Ovary (tissue), 7 donors: ENCODE measurements at regions not wholly inside any gene's neighbourhood (a gene's known extent, or its start where the extent isn't known, plus 50 kb on each side); places are given as distances from the start of the nearest gene placed in this dataset.

Source experiments
- DNase-seq, 5 donors: peaks; one replicate each; pipeline ENCODE4 v3.0.0-alpha.2; 2019 to 2020
- H3K27ac ChIP-seq, 2 donors: fragments of 200-600 bp; one replicate each; pipeline versions ENCODE4 v1.5.1 to v1.8.0; 2019 to 2022
- H3K27me3 ChIP-seq: fragments of 200-600 bp; one replicate; pipeline ENCODE4 v1.8.0; 2022
- H3K36me3 ChIP-seq: fragments of 200-600 bp; sonication (generic); one replicate; pipeline ENCODE4 v1.5.1; 2019
- H3K4me1 ChIP-seq: one replicate; pipeline ENCODE4 v1.8.1; 2013; ENCODE audit warnings: mild to moderate bottlenecking, moderate library complexity; ENCODE audit not compliant: insufficient read depth
- H3K4me3 ChIP-seq: fragments of 200-600 bp; sonication (generic); one replicate; pipeline ENCODE4 v1.5.1; 2017
- H3K9me3 ChIP-seq, 2 donors: fragments of 200-600 bp in 1 of 2; sonication (generic) in 1 of 2; one replicate each; pipeline versions ENCODE4 v1.5.1 to v1.8.1; 2013 to 2019; ENCODE audit warnings: mild to moderate bottlenecking in 1 of 2, moderate library complexity in 1 of 2
- CTCF ChIP-seq, 3 donors: fragments of 450-650 bp in 2 of 3; fragments of 200-600 bp in 1 of 3; IDR thresholded peaks; one replicate each; pipeline versions ENCODE4 v1.5.1 to v1.8.0; 2016 to 2022; ENCODE audit warnings: antibody characterized with exemption in 3 of 3, mild to moderate bottlenecking in 1 of 3
- EP300 ChIP-seq: sonication (generic); formaldehyde crosslinking; IDR thresholded peaks from one replicate; pipeline ENCODE4 v1.6.1; 2017; ENCODE audit warnings: antibody characterized with exemption
- POLR2A ChIP-seq: fragments of 450-650 bp; IDR thresholded peaks from one replicate; pipeline ENCODE4 v1.6.1; 2017; ENCODE audit warnings: antibody characterized with exemption, mild to moderate bottlenecking, moderate library complexity
- WGBS, 3 donors: extraction: QIAGEN DNeasy Blood & Tissue Kit in 1 of 3; methylation state at CpG; one replicate each; pipeline versions ENCODE4 v1.1.5 to v1.1.7; 2013 to 2017; 5-methylcytosine and 5-hydroxymethylcytosine counted together
- intact Hi-C, 4 donors: fragments of 100-400 bp; cut with DNase I; formaldehyde crosslinking; loops; one replicate each; pipeline versions ENCODE4 v1.11.0 to v1.15.1; 2022 to 2023
- donor health status: DM: no; HTN: no; CAD: no; lungs with moderate emphysema.
- donor health status: DM: no; HTN: no; CAD: no.
- donor health status: Bipolar disorder and iron deficiency.
- donor health status: DM: no; HTN: no; CAD: no.
- donor health status: DM: yes; HTN: yes; CAD: no.

DNA sequence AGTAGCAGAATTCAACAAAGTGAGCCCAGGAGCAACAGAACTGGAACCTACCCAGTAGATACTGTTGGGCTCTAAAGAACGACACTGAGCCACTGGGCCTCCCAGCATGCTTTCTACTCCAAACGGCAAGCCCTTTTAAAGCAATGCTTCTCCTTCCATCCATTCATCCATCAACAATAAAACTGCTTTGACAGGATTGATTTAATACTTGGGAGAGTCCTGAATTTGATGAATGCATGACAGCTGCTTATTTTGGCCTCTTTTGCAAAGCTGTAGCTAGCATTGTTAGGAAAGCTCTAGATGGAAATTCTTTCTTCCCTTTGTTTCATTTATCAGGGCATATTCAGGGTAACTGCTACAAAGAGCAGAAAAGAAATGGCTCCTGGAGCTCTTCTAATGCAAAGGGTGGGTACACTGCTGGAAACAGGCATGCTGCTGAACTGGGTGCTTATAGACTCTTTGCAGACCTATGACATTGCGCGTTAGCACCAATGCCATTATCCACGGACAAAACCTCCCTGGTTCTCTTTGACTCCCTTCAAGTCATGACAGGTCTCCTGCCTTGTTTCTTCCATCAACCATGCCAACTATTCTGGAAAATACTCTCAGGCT is 138.4 kb upstream of the HNRNPA3 start:
- H3K27ac ChIP-seq = no peak overlapping the region
- H3K9me3 ChIP-seq = no peaks in the 10 kb centered on the region
- TF ChIP-seq EP300 = no peak
- no peak for TF ChIP-seq POLR2A
- TF ChIP-seq CTCF (IDR thresholded peaks at IDR 0.05) = no peak
- no peaks in the 10 kb centered on the region for H3K4me1 ChIP-seq
- H3K36me3 ChIP-seq = no peaks in the 10 kb centered on the region
- H3K4me3 ChIP-seq = no peak overlapping the region
- no peaks in the 10 kb centered on the region for H3K27me3 ChIP-seq
- intact Hi-C loops = no loop called here
- WGBS, 3 donors = 67 to 74% (median 73%) methylated on average over 5 of the region's 5 CpGs
- no peak for DNase-seq

GRCh38 chr2:177075254-177075653 is 137.3 kb upstream of the HNRNPA3 start:
- WGBS, 3 donors = 26 to 39% (median 30%) methylated on average over 3 of the region's 3 CpGs
- Histone ChIP-seq H3K4me3 (no peak overlapping the region), H3K27me3 (no peaks in the 10 kb centered on the region), H3K36me3 (no peaks in the 10 kb centered on the region), H3K27ac (no peak overlapping the region), H3K4me1 (no peaks in the 10 kb centered on the region), H3K9me3 (no peaks in the 10 kb centered on the region)
- DNase-seq = no peak
- TF ChIP-seq CTCF (IDR thresholded peaks at IDR 0.05) (no peak), POLR2A (no peak), EP300 (no peak)
- intact Hi-C loops = no loop called here

DNA sequence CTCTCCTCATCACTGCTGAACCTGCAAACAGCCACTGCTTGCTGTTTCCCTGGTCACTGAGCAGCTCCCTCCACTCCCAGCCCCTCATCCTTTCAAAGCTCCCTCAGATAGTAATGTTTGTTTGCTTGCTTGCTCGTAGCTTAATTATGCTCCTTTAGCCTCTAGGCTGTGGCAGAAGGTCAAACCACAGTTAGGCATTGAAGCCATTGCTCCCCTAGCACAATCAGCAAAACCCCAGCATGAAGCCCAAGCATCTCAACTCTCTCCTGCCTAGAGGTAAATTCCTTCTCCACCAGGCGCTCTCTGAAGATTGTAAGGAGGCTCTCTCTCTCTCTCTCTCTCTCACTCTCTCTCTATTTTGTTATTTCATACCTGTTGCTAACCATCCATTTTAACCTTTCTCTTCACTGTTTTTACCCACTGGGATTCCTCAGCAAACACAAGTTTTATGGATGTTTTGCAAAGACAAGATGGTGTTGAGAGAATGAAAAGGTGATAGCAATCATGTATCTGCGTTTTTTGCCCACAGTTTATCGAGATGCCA is 135.9 kb upstream of the HNRNPA3 start:
- no peaks in the 10 kb centered on the region for H3K27me3 ChIP-seq
- no peak for DNase-seq
- H3K27ac ChIP-seq = no peak overlapping the region
- intact Hi-C loops = no loop called here
- TF ChIP-seq CTCF (IDR thresholded peaks at IDR 0.05) = no peak
- TF ChIP-seq POLR2A = no peak
- no peak for TF ChIP-seq EP300
- H3K9me3 ChIP-seq = no peaks in the 10 kb centered on the region
- H3K4me3 ChIP-seq = no peak overlapping the region
- no peaks in the 10 kb centered on the region for H3K4me1 ChIP-seq
- 74 to 82% (median 74%) methylated on average over 4 of the region's 4 CpGs for WGBS, 3 donors
- no peaks in the 10 kb centered on the region for H3K36me3 ChIP-seq

DNA sequence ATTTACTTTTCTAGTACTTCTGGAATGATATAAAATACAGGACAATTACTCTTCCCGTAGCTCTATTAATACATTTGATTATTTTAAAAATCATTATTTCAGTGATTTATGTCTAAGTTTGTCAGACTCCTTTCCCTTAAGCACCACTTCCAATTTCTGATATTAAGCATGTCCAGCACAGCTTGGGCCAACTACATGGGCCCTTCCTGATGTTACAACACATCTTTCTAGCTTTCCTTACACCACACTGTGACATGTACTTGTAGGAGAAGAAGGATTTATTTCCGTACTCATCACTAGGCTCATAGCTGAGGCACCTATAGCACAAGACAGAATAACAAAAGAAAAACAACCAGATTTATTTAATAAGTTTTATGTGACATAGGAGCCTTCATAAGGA is 134.8 kb upstream of the HNRNPA3 start:
- no peaks in the 10 kb centered on the region for H3K4me1 ChIP-seq
- intact Hi-C loops = no loop called here
- H3K27me3 ChIP-seq = no peaks in the 10 kb centered on the region
- H3K9me3 ChIP-seq = no peaks in the 10 kb centered on the region
- no peak for DNase-seq
- no peak overlapping the region for H3K27ac ChIP-seq
- no peaks in the 10 kb centered on the region for H3K36me3 ChIP-seq
- 50 to 73% (median 70%) methylated on average over 2 of the region's 2 CpGs for WGBS, 3 donors
- TF ChIP-seq CTCF (IDR thresholded peaks at IDR 0.05) (no peak), EP300 (no peak), POLR2A (no peak)
- H3K4me3 ChIP-seq = no peak overlapping the region
